CD4-positive, alpha-beta T cell treated with Interleukin-17A for 4 hours (primary cell): ENCODE measurements at regions not wholly inside any gene's neighbourhood (a gene's known extent, or its start where the extent isn't known, plus 50 kb on each side); places are given as distances from the start of the nearest gene placed in this dataset.
"Not testable (repeated sequence)": the region's sequence is repeated elsewhere in the genome, so short reads cannot be mapped to it uniquely, and the experiment has no call there.

ENCODE experiments used
- DNase-seq: peaks from one replicate; pipeline ENCODE4 v3.0.0-alpha.2; 2020; ENCODE audit warnings: mixed read lengths

- DNase-seq = no peak
These were observed 609.1 kb upstream of the SLC35B3 start for GRCh38 chr6:9044426-9044825.

- no peak for DNase-seq
These were observed 605.4 kb upstream of the SLC35B3 start for GRCh38 chr6:9040718-9041117.

GRCh38 chr6:9039258-9039657, 603.9 kb upstream of the SLC35B3 start:
- DNase-seq = no peak

GRCh38 chr6:9028086-9028485, 592.7 kb upstream of the SLC35B3 start:
- no peak for DNase-seq

- DNase-seq = no peak
These were observed 590.5 kb upstream of the SLC35B3 start for GRCh38 chr6:9025796-9026394.

- no peak for DNase-seq
These were observed 589.9 kb upstream of the SLC35B3 start for GRCh38 chr6:9025228-9025627.

GRCh38 chr6:9024246-9024645, 588.9 kb upstream of the SLC35B3 start:
- not testable (repeated sequence) for DNase-seq

GRCh38 chr6:9020001-9020400, 584.7 kb upstream of the SLC35B3 start:
- DNase-seq = no peak

GRCh38 chr6:9009931-9010330, 574.6 kb upstream of the SLC35B3 start:
- DNase-seq = no peak

- DNase-seq = no peak
These were observed 571.7 kb upstream of the SLC35B3 start for GRCh38 chr6:9007027-9007426.

- DNase-seq = no peak
These were observed 567.5 kb upstream of the SLC35B3 start for GRCh38 chr6:9002833-9003232.

GRCh38 chr6:8995156-8995555, 559.8 kb upstream of the SLC35B3 start:
- no peak for DNase-seq

- no peak for DNase-seq
These were observed 557.8 kb upstream of the SLC35B3 start for GRCh38 chr6:8993111-8993510.

- no peak for DNase-seq
These were observed 556.5 kb upstream of the SLC35B3 start for GRCh38 chr6:8991844-8992243.

- no peak for DNase-seq
These were observed 554.7 kb upstream of the SLC35B3 start for GRCh38 chr6:8990075-8990474.

GRCh38 chr6:8983202-8983688, 547.9 kb upstream of the SLC35B3 start:
- peak; percentile 42 for DNase-seq

- no peak for DNase-seq
These were observed 547.3 kb upstream of the SLC35B3 start for GRCh38 chr6:8982668-8983067.

GRCh38 chr6:8973395-8973794, 538.0 kb upstream of the SLC35B3 start:
- DNase-seq = no peak

- DNase-seq = no peak
These were observed 534.4 kb upstream of the SLC35B3 start for GRCh38 chr6:8969747-8970146.

- no peak for DNase-seq
These were observed 523.7 kb upstream of the SLC35B3 start for GRCh38 chr6:8958894-8959511.

- no peak for DNase-seq
These were observed 518.0 kb upstream of the SLC35B3 start for GRCh38 chr6:8953310-8953709.

GRCh38 chr6:8948733-8949132, 513.4 kb upstream of the SLC35B3 start:
- DNase-seq = no peak

- no peak for DNase-seq
These were observed 512.6 kb upstream of the SLC35B3 start for GRCh38 chr6:8947900-8948299.

- no peak for DNase-seq
These were observed 509.2 kb upstream of the SLC35B3 start for GRCh38 chr6:8944548-8944947.

- no peak for DNase-seq
These were observed 507.7 kb upstream of the SLC35B3 start for GRCh38 chr6:8943073-8943472.
